Muscle layer of colon (tissue), 2 donors: ENCODE measurements at regions not wholly inside any gene's neighbourhood (a gene's known extent, or its start where the extent isn't known, plus 50 kb on each side); places are given as distances from the start of the nearest gene placed in this dataset.
"Not testable (repeated sequence)": the region's sequence is repeated elsewhere in the genome, so short reads cannot be mapped to it uniquely, and the experiment has no call there.

ENCODE experiments used
- H3K27ac ChIP-seq: one replicate; pipeline ENCODE4 v1.7.0; 2013; ENCODE audit warnings: low read depth, mild to moderate bottlenecking, low read length, moderate library complexity
- H3K27me3 ChIP-seq, 2 donors: one replicate each; pipeline ENCODE4 v1.7.0; 2013; ENCODE audit warnings: low read length in 2 of 2, mild to moderate bottlenecking in 2 of 2; ENCODE audit not compliant: insufficient read depth in 2 of 2, control insufficient read depth in 1 of 2
- H3K36me3 ChIP-seq: one replicate; pipeline ENCODE4 v1.7.0; 2013; ENCODE audit warnings: mild to moderate bottlenecking, low read length; ENCODE audit not compliant: insufficient read depth
- H3K4me1 ChIP-seq: one replicate; pipeline ENCODE4 v1.7.0; 2013; ENCODE audit warnings: mild to moderate bottlenecking, low read length; ENCODE audit not compliant: insufficient read depth
- H3K4me3 ChIP-seq, 2 donors: one replicate each; pipeline ENCODE4 v1.7.0; 2013; ENCODE audit warnings: low read length in 2 of 2, low read depth in 1 of 2, mild to moderate bottlenecking in 1 of 2, moderate library complexity in 1 of 2
- H3K9ac ChIP-seq: one replicate; pipeline ENCODE4 v1.7.0; 2013; ENCODE audit warnings: low read length
- H3K9me3 ChIP-seq: one replicate; pipeline ENCODE4 v1.7.0; 2013; ENCODE audit warnings: mild to moderate bottlenecking, low read length
- donor health status: abdominal sarcoma.
- donor health status: Adenocarcinoma of cecum.

DNA sequence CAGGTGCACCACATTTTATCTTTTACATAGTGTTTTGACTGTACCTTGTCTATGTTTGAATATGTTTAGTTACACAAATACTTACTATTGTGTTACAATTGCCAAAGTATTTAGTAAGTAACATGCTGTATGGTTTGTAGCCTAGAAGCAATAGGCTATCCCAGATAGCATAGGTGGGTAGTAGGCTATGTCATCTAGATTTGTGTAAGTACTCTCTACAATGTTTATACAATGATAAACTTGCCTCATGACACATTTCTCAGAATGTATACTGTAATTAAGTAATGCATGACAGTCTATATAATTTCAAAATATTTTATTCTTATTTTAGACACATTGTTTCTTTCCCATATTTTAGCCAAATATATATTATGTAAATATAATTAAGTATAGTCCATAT lies 836.8 kb upstream of the CDH9 start:
- Histone ChIP-seq H3K9ac (no peak overlapping the region), H3K27me3 (no peaks in the 10 kb centered on the region), H3K4me1 (no peaks in the 10 kb centered on the region), H3K9me3 (no peaks in the 10 kb centered on the region), H3K36me3 (no peaks in the 10 kb centered on the region), H3K4me3 (no peak overlapping the region), H3K27ac (no peak overlapping the region)

DNA sequence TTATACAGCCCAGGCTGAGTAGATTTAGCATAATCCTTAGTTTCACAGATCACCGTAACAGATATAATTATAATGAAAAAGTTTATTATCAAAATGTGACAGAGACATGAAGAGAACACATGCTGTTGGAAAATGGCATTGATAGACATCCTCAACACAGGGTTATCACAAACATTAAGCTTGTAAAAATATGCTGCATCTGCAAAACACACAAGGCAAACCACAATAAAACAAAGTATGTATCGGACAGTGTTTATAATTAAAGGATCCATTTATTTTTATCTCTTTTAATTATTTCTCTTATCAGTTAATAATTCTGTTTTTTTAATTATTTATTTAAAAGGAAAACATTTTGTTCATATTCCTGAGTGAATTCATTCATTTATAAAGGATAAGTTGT lies 829.9 kb upstream of the CDH9 start:
- Histone ChIP-seq H3K27ac (no peak overlapping the region), H3K4me3 (no peak overlapping the region), H3K4me1 (no peaks in the 10 kb centered on the region), H3K27me3 (no peaks in the 10 kb centered on the region), H3K36me3 (no peaks in the 10 kb centered on the region), H3K9ac (no peak overlapping the region), H3K9me3 (no peaks in the 10 kb centered on the region)

- Histone ChIP-seq H3K4me3 (no peak overlapping the region), H3K4me1 (no peaks in the 10 kb centered on the region), H3K9me3 (no peaks in the 10 kb centered on the region), H3K27ac (no peak overlapping the region), H3K9ac (no peak overlapping the region), H3K36me3 (no peaks in the 10 kb centered on the region), H3K27me3 (no peaks in the 10 kb centered on the region)
Observed at GRCh38 chr5:27855491-27855890, 817.1 kb upstream of the CDH9 start.

DNA sequence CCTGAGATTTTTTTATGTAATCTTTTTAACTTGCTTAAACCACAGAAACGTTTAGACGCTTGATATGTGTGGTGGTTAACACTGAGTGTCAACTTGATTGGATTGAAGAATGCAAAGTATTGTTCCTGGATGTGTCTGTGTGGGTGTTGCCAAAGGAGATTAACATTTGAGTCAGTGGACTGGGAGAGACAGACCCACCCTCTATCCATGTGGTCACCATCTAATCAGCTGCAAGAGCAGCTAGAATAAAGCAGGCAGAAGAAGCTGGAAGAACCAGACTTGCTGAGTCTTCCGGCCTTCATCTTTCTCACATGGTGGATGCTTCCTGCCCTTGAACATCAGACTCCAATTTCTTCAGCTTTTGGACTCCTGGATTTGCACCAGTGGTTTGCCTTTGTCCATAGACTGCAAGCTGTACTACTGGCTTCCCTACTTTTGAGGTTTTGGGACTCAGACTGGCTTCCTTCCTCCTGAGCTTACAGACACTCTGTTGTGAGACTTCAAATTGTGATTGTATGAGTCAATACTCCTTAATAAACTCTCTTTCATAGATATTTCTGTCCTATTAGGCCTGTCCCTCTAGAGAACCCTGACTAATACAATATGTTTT lies 816.0 kb upstream of the CDH9 start:
- H3K9me3 ChIP-seq, result no peaks in the 10 kb centered on the region
- H3K4me3 ChIP-seq, result no peak overlapping the region
- no peak overlapping the region for H3K9ac ChIP-seq
- H3K27me3 ChIP-seq, result no peaks in the 10 kb centered on the region
- H3K27ac ChIP-seq, result no peak overlapping the region
- no peaks in the 10 kb centered on the region for H3K36me3 ChIP-seq
- no peaks in the 10 kb centered on the region for H3K4me1 ChIP-seq

DNA sequence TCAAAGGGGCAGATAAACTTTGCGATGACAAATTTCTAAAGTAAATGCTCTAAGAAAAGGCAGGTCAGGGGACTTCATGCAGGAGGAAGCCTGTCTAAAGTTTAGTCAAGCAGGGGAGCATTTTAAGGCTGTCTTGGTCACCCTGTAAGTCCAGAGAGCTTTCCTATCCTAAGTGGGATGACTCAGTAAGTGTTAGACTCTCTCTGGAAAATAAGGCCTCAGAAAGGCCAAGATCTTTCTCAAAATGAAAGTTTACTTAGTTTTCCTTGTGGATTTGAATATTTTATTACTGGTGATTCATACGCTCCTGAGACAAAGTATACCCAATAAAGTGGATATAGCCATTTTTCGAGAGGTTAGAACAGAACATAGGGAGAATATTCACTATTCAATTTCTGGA lies 806.9 kb upstream of the CDH9 start:
- H3K4me1 ChIP-seq, result no peaks in the 10 kb centered on the region
- H3K27ac ChIP-seq, result no peak overlapping the region
- H3K9ac ChIP-seq, result no peak overlapping the region
- no peaks in the 10 kb centered on the region for H3K36me3 ChIP-seq
- no peaks in the 10 kb centered on the region for H3K9me3 ChIP-seq
- no peak overlapping the region for H3K4me3 ChIP-seq
- H3K27me3 ChIP-seq, result no peaks in the 10 kb centered on the region

- H3K4me1 ChIP-seq, result not testable (repeated sequence)
Observed at GRCh38 chr5:27836704-27837103, 798.3 kb upstream of the CDH9 start.

GRCh38 chr5:27832886-27833285 lies 794.5 kb upstream of the CDH9 start:
- Histone ChIP-seq H3K9ac (no peak overlapping the region), H3K9me3 (no peaks in the 10 kb centered on the region), H3K36me3 (no peaks in the 10 kb centered on the region), H3K27me3 (no peaks in the 10 kb centered on the region), H3K4me1 (no peaks in the 10 kb centered on the region), H3K27ac (no peak overlapping the region), H3K4me3 (no peak overlapping the region)

More at GRCh38 chr5:27836704-27837103, 798.3 kb upstream of the CDH9 start:
- H3K27me3 ChIP-seq, H3K27ac ChIP-seq, H3K9me3 ChIP-seq, H3K9ac ChIP-seq, H3K36me3 ChIP-seq, H3K4me3 ChIP-seq: not testable (repeated sequence)

DNA sequence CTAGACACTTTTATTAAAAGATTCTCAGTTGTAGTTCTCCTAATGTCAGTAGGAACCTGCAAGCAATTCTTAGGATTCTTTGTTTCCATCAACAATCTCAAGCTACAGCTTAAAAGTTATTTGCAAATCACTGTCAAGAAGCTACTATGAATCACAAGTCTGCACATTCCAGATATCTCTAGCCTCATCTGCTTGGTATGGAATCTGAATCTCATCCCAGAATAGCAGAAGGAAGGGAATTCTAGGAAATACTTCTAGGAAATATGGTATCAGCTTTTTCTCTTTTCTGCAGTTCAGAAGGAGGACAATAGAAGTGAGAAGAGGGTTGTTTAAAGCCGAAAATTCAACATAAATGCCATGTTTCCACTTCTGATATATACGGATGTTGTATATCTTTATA lies 792.2 kb upstream of the CDH9 start:
- Histone ChIP-seq H3K27ac (no peak overlapping the region), H3K4me1 (no peaks in the 10 kb centered on the region), H3K4me3 (no peak overlapping the region), H3K9me3 (no peaks in the 10 kb centered on the region), H3K36me3 (no peaks in the 10 kb centered on the region), H3K9ac (no peak overlapping the region), H3K27me3 (no peaks in the 10 kb centered on the region)

GRCh38 chr5:27821681-27822080 lies 783.3 kb upstream of the CDH9 start:
- H3K9ac ChIP-seq, result no peak overlapping the region
- no peak overlapping the region for H3K27ac ChIP-seq
- H3K27me3 ChIP-seq, result no peaks in the 10 kb centered on the region
- no peaks in the 10 kb centered on the region for H3K9me3 ChIP-seq
- H3K4me3 ChIP-seq, result no peak overlapping the region
- H3K36me3 ChIP-seq, result no peaks in the 10 kb centered on the region
- no peaks in the 10 kb centered on the region for H3K4me1 ChIP-seq

- H3K36me3 ChIP-seq, result no peaks in the 10 kb centered on the region
- no peak overlapping the region for H3K27ac ChIP-seq
- no peak overlapping the region for H3K4me3 ChIP-seq
- H3K9ac ChIP-seq, result no peak overlapping the region
- no peaks in the 10 kb centered on the region for H3K27me3 ChIP-seq
- H3K9me3 ChIP-seq, result no peaks in the 10 kb centered on the region
- H3K4me1 ChIP-seq, result no peaks in the 10 kb centered on the region
Observed at GRCh38 chr5:27818888-27819287, 780.5 kb upstream of the CDH9 start.

- Histone ChIP-seq H3K36me3 (no peaks in the 10 kb centered on the region), H3K4me3 (no peak overlapping the region), H3K9ac (no peak overlapping the region), H3K27me3 (no peaks in the 10 kb centered on the region), H3K27ac (no peak overlapping the region), H3K4me1 (no peaks in the 10 kb centered on the region), H3K9me3 (no peaks in the 10 kb centered on the region)
Observed at GRCh38 chr5:27814983-27815382, 776.6 kb upstream of the CDH9 start.

DNA sequence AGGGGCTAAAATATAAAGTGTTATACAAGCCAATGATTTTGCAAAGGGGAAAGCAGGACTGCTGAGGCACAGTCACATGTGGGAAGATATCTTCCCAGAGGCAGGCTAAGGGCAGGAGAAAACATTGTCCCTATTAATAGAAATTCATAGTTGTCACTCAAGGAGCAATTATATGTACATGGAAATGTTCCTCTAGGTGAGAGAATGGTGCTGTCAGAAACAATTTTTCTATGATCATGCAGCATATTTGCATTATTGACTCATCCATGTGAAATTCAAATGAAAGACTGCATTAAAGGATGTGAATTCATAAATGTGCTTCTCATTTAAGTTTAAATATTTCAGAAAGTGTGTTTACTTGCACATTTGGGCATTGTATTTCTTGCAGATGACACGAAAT lies 775.9 kb upstream of the CDH9 start:
- H3K27ac ChIP-seq, result no peak overlapping the region
- no peaks in the 10 kb centered on the region for H3K4me1 ChIP-seq

More for the DNA sequence above, 775.9 kb upstream of the CDH9 start:
- Histone ChIP-seq H3K9me3 (no peaks in the 10 kb centered on the region), H3K36me3 (no peaks in the 10 kb centered on the region), H3K9ac (no peak overlapping the region), H3K4me3 (no peak overlapping the region), H3K27me3 (no peaks in the 10 kb centered on the region)
